RCC 7860 (cell line): ENCODE measurements at regions not wholly inside any gene's neighbourhood (a gene's known extent, or its start where the extent isn't known, plus 50 kb on each side); places are given as distances from the start of the nearest gene placed in this dataset.
"Not testable (repeated sequence)": the region's sequence is repeated elsewhere in the genome, so short reads cannot be mapped to it uniquely, and the experiment has no call there.

Experiments used
- DNase-seq: peaks from one replicate; pipeline ENCODE4 v3.0.0-alpha.2; 2015; ENCODE audit warnings: low spot score
- FAIRE-seq: peaks from 2 replicates; lab custom pipeline; 2012; peaks lifted over from hg19 to GRCh38; lab: Jason Lieb, UNC

- FAIRE-seq (no peak), DNase-seq (no peak)
Observed at GRCh38 chr17:37829592-37830123, 84.8 kb upstream of the HNF1B start.

DNA sequence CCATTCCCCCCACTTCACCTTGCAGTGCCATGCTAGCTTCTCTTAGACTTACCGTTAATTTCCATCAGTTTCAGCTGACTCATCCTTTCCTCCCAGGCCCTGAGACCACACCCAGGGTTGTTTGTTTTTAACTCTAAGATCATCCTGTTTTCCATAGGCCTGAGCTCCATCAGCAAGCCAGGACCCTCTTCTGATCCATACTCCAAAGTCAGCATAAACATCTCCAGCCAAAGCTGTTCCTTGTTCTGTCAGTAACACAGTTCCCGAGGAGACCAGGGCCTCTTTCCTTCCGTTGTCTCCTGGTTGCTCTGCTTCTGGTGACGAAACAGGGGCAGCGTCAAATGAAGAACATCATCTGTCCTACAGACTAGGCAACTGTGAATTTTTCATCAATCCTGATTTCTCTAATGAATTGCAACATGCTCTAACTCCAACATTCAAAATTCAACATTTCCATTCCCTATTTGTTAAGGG is 83.8 kb upstream of the HNF1B start:
- no peak for FAIRE-seq
- peak; percentile 33 for DNase-seq

DNA sequence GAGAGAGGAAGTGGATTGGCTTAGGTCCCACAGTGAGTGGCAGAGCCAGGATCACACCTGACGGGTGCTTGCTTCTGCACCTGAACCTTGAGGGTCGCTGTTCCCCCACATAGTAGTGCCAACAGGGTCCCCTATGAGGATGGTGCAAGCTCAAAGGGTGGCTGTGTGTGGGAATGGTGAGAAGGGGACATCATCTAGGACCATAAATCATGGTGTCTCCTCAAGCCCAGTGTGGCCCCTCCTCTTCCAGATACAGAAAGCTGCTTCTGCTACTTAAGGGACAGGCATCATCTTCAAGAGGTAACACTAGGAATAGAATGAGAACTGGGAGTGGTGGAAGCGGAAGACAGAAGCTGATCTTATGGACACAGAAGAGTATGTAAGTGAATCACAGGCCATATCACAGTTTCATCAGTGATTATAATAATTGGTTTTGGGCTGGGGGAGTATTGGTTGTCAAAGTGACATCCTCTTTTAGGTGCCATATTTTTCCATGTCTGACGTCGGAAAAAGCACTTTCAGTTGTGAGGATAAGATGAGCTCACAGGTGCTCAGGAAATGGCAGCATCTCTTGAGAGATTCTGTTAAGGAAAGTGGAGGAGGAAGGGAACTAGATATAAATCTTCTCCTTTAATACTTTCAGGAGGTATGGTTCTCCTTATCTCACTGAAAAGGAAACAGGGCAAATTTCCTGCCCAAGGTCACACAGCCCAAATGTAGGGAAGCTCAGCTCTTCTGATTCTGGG is 83.2 kb upstream of the HNF1B start:
- FAIRE-seq: no peak
- DNase-seq: no peak

DNA sequence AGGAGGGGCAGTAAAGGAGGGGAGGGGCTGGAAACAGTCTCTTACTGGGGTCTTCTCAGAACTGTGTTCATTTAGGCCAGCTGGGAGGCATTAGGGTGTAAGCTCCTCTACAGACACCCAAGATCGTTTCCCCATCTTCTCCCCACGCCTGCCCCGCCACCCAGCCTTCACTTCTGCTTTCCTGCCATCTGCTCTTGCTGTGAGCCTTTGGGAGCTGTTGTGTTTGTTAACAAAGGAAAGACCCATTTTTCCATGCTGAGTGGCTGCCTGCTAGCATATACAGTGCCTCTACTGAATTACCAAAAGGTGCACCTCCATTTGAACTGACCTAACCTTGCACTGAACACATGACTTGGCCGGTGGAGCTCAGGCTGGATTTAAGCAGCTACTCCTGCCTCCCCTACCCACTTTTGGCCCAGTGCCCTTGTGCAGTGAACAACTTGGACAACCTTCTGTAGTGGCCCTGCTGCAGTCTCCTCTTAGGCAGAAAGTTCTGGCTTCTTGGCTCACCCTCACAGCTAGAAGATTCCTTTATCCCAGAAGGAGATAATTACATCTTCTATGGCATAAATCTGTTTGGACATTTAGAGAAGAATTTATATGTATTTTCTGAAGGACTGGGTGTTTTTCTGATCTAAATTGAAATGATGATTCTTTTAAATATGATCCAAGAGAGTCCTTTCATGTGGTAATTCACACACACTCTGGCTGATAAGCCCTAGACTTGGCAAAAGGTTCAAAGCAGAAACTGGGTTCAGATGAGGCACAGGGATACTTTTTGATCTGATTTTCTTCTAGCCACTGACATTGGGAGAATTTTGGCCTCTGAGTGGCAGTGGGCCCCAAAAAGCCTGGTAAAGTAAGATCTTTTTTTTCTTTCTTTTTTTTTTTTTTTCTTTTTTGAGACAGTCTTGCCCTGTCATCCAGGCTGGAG is 81.9 kb upstream of the HNF1B start:
- FAIRE-seq: no peak
- DNase-seq: no peak

DNA sequence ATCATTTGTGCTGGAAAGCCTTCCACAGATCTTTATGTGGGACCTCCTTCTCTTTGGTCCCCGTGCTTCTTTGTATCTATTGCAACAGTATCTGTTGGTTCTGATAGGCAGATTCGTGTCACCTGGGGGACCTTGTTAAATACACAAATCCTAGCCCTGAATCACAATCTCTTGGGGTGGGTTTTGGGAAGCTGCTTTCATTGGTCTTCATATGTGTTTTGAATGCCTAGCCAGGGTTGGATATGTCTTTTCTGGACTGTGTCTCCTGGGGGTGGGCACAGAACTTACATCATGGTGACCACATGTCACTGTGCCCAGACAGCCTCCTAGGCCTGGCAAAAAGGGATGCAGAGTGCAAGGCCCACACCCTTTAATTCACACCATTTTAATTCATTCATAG is 81.0 kb upstream of the HNF1B start:
- DNase-seq: no peak
- FAIRE-seq: no peak

GRCh38 chr17:37824534-37825485 is 80.0 kb upstream of the HNF1B start:
- FAIRE-seq (no peak), DNase-seq (peak; percentile 95)

- FAIRE-seq (no peak), DNase-seq (no peak)
Observed at GRCh38 chr17:37823996-37824395, 79.1 kb upstream of the HNF1B start.

GRCh38 chr17:37820995-37821713 is 76.3 kb upstream of the HNF1B start:
- no peak for FAIRE-seq
- DNase-seq: peak; percentile 59

DNA sequence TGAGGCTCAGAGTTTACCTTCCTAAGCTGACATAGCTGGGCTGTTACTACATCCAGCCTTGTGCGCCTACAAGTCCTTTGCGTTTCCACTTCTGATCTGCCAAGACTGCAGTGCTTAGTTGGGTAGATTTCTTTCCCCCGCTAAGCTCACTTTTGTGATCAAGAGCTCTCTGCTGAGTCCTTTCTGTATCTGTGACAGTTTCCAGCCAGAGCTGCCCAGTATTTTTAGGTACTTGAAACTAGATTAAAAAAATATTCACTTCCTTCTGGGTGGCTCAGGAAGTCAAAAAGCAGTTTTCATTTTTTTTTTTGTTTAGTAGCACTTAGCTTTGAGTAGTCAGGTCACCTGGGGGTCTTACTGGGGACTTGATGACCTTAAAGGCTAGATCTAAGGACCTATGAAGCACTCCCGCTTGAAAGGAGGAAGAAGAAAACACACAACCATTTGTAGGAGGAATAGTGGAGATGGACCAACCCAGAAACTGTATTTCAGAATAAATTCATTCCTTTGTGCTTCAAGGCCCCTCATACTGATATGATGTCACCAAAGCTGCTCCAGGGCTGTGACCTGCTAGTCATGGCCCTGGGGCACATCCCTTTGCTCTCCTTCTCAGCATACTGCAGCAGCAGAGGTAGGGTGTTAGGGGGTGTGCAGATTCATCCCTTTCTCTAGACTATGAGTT is 75.6 kb upstream of the HNF1B start:
- FAIRE-seq (no peak), DNase-seq (no peak)

DNA sequence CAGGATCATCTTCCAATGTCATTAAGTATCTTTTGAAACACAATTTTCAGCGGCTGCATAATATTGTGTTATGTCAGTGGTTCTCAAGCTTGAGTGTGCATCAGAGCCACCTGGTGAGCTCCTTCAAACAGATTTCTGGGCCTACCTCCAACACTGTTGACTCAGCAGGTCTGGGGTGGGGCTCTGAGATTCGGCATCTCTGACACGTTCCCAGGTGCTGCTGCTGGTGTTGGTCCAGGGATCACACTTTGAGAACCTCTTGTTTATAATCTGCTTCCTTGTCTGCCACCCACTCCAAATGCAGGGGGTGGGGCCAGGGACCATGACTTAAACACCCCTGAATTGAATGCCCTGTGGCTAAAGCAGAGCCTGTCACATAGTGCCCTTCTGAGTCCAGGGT is 73.8 kb upstream of the HNF1B start:
- peak; percentile 62 for DNase-seq
- FAIRE-seq: no peak

- DNase-seq (no peak), FAIRE-seq (no peak)
Observed at GRCh38 chr17:37816950-37817349, 72.1 kb upstream of the HNF1B start.

- FAIRE-seq (no peak), DNase-seq (peak; percentile 45)
Observed at GRCh38 chr17:37815536-37815935, 70.7 kb upstream of the HNF1B start.

DNA sequence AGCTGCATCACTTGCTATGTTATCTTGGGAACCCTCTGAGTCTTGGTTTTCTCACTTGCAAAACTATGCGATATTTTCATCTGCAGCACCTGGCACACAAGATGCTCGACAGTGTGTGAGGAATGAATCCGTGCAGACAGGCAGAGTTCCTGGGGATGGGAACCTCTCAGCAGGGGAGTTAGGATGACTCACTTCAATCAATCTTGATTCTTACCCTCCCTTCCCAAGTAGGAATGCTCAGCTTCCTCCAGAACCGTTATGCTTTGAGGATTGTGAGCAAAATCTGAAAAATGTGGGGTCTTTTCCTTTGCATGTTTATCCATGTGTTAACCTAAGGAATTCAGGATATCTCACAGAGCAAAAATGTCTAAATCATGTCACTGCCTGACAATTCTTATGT is 68.9 kb upstream of the HNF1B start:
- FAIRE-seq: no peak
- DNase-seq: peak; percentile 99

DNA sequence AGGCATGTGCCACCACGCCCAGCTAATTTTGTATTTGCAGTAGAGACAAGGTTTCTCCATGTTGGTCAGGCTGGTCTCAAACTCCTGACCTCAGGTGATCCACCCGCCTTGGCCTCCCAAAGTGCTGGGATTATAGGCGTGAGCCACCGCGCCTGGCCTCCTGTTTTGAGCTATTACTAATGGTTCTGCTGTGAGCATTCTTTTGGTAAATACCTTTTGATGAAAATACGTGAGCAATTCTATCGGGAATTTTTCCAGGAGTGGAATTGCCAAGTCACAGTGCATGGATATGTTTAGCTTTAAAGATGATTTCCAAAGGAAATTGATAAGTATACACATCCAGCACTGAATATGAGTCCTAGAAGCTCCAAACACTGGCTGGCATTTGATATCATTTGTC is 64.0 kb upstream of the HNF1B start:
- not testable (repeated sequence) for FAIRE-seq, DNase-seq

DNA sequence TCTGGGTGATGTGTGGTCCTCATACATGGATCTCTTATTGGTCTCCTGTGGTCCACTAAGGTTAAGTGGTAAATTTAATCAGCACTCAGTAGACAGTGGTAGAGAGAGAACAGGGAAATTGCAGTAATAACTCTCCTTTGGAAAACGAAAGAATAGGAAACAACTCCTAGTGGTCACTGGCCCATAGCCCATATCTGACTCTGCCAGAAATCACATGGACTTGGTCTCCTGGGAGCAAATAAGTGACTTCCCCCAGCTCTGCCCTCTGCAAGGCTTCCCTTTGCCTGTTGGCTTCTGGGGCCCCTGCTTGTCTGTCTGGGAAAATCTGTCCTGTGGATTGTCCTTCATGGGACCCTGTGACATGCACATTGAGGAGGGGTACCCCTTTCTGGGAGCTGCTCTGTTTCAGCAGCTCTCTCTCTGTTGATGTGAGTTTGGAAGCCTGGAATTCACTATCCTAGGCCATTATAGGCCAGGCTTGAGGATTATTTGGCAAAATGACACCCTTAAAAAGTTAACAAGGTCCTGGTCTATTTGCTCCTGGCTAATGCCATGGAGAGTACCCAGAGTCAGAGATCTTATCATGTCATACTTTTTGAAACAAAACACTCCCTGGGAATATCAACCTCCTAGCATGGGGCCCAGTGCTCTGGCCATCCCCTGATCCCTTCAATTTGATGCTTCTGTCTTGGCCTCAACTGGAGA is 58.0 kb upstream of the HNF1B start:
- DNase-seq (peak; percentile 57), FAIRE-seq (no peak)

GRCh38 chr17:37802061-37802595 is 57.3 kb upstream of the HNF1B start:
- DNase-seq (peak; percentile 73), FAIRE-seq (no peak)

DNA sequence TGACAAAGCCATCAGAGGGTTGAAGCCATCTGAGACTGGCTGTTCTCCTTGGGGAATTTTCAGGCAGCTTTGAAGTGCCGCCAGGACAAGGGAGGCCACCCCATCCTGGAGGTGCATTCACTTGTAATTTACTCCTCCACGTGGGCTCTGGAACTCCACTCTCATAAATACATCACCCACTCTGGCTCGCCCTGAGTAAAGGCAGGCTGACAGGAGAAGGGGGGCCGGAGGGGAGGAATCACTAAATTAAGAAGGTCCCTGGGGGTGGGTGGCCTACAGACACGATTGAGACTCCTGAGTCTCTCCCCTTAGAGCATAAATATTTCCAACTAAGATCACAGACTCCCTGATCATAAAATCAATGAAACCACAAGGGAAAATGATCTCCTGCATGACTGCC is 56.3 kb upstream of the HNF1B start:
- DNase-seq (peak; percentile 47), FAIRE-seq (no peak)

GRCh38 chr17:37797206-37797605 is 52.3 kb upstream of the HNF1B start:
- DNase-seq: no peak
- no peak for FAIRE-seq
